Liver (tissue), 8 donors: ENCODE measurements at regions not wholly inside any gene's neighbourhood (a gene's known extent, or its start where the extent isn't known, plus 50 kb on each side); places are given as distances from the start of the nearest gene placed in this dataset.

ENCODE experiments used
- DNase-seq: peaks from one replicate; pipeline ENCODE4 v3.0.0-alpha.2; 2017; ENCODE audit warnings: low spot score
- H3K27ac ChIP-seq, 2 donors: one replicate each; pipeline ENCODE4 v1.7.0; 2013; ENCODE audit warnings: inconsistent platforms in 2 of 2, low read length in 2 of 2, control low read depth in 1 of 2, low read depth in 1 of 2, mild to moderate bottlenecking in 1 of 2
- H3K27me3 ChIP-seq, 4 donors: one replicate each; pipeline versions ENCODE4 v1.6.1 to v1.7.0; 2013; ENCODE audit warnings: low read length in 3 of 4, inconsistent platforms in 1 of 4, mild to moderate bottlenecking in 1 of 4, moderate library complexity in 1 of 4; ENCODE audit not compliant: control insufficient read depth in 4 of 4, insufficient read depth in 4 of 4
- H3K36me3 ChIP-seq, 4 donors: one replicate each; pipeline versions ENCODE4 v1.6.1 to v1.7.0; 2013; ENCODE audit warnings: low read length in 3 of 4, mild to moderate bottlenecking in 3 of 4, low read depth in 1 of 4, moderate library complexity in 1 of 4; ENCODE audit not compliant: control insufficient read depth in 4 of 4, insufficient read depth in 3 of 4
- H3K4me1 ChIP-seq, 4 donors: one replicate each; pipeline versions ENCODE4 v1.6.1 to v1.7.0; 2013; ENCODE audit warnings: low read length in 3 of 4, mild to moderate bottlenecking in 3 of 4, moderate library complexity in 1 of 4; ENCODE audit not compliant: control insufficient read depth in 4 of 4, insufficient read depth in 4 of 4
- H3K4me3 ChIP-seq, 3 donors: one replicate each; pipeline versions ENCODE4 v1.6.1 to v1.7.0; 2013; ENCODE audit warnings: low read length in 3 of 3, control low read depth in 1 of 3, low read depth in 1 of 3, mild to moderate bottlenecking in 1 of 3
- H3K9ac ChIP-seq, 2 donors: one replicate each; pipeline ENCODE4 v1.7.0; 2013; ENCODE audit warnings: low read length in 2 of 2, mild to moderate bottlenecking in 2 of 2, moderate library complexity in 2 of 2, control low read depth in 1 of 2, low read depth in 1 of 2
- H3K9me3 ChIP-seq, 4 donors: one replicate each; pipeline versions ENCODE4 v1.6.1 to v1.7.0; 2013; ENCODE audit warnings: low read length in 3 of 4; ENCODE audit not compliant: control insufficient read depth in 4 of 4
- FOXA1 ChIP-seq: IDR thresholded peaks from 2 replicates; pipeline ENCODE4 v1.6.1; 2016; ENCODE audit warnings: antibody characterized with exemption
- FOXA2 ChIP-seq: IDR thresholded peaks from 2 replicates; pipeline ENCODE4 v1.6.1; 2016; ENCODE audit warnings: antibody characterized with exemption
- GABPA ChIP-seq, 2 donors: IDR thresholded peaks in 1 of 2; conservative IDR thresholded peaks in 1 of 2; 2 replicates each; pipeline ENCODE4 v1.6.1; 2016; ENCODE audit warnings: antibody characterized with exemption in 2 of 2, mild to moderate bottlenecking in 1 of 2, moderate library complexity in 1 of 2
- HNF4G ChIP-seq: IDR thresholded peaks from 2 replicates; pipeline ENCODE4 v1.6.1; 2016; ENCODE audit warnings: antibody characterized with exemption
- JUND ChIP-seq, 2 donors: IDR thresholded peaks; 2 replicates each; pipeline ENCODE4 v1.6.1; 2016; ENCODE audit warnings: antibody characterized with exemption in 2 of 2
- NR2F2 ChIP-seq: IDR thresholded peaks from 2 replicates; pipeline ENCODE4 v1.6.1; 2016; ENCODE audit warnings: antibody characterized with exemption
- RXRA ChIP-seq, 2 donors: IDR thresholded peaks; 2 replicates each; pipeline ENCODE4 v1.6.1; 2017 to 2018; ENCODE audit warnings: antibody characterized with exemption in 2 of 2, mild to moderate bottlenecking in 1 of 2
- SP1 ChIP-seq: IDR thresholded peaks from 2 replicates; pipeline ENCODE4 v1.6.1; 2018; ENCODE audit warnings: antibody characterized with exemption, mild to moderate bottlenecking
- TAF1 ChIP-seq: conservative IDR thresholded peaks from 2 replicates; pipeline ENCODE4 v1.6.1; 2016; ENCODE audit warnings: antibody characterized with exemption, mild to moderate bottlenecking
- WGBS: extraction: QIAGEN DNeasy Blood & Tissue Kit; methylation state at CpG from one replicate; pipeline ENCODE4 v1.1.7; 2013; 5-methylcytosine and 5-hydroxymethylcytosine counted together
- TF ChIP-seq, protein P1 (sequence below): IDR thresholded peaks from 2 replicates; pipeline ENCODE4 v1.6.1; 2016; ENCODE audit warnings: antibody characterized with exemption
- TF ChIP-seq, protein P2 (sequence below): IDR thresholded peaks from 2 replicates; pipeline ENCODE4 v1.6.1; 2016; ENCODE audit warnings: antibody characterized with exemption
- TF ChIP-seq, protein P3 (sequence below): IDR thresholded peaks from 2 replicates; pipeline ENCODE4 v1.6.1; 2016; ENCODE audit warnings: antibody characterized with exemption
- TF ChIP-seq, protein P4 (sequence below): IDR thresholded peaks from 2 replicates; pipeline ENCODE4 v1.6.1; 2016; ENCODE audit warnings: antibody characterized with exemption, mild to moderate bottlenecking
- TF ChIP-seq, protein P5 (sequence below): fragments of 150-350 bp; IDR thresholded peaks from 2 replicates; pipeline ENCODE4 v1.5.1; 2017; ENCODE audit warnings: improper control_type of control experiment, low read depth, low read length; ENCODE audit not compliant: missing input control
- donor health status: healthy.
- donor health status: healthy.
- donor health status: healthy.
- donor health status: healthy.
- donor health status: healthy.

DNA sequence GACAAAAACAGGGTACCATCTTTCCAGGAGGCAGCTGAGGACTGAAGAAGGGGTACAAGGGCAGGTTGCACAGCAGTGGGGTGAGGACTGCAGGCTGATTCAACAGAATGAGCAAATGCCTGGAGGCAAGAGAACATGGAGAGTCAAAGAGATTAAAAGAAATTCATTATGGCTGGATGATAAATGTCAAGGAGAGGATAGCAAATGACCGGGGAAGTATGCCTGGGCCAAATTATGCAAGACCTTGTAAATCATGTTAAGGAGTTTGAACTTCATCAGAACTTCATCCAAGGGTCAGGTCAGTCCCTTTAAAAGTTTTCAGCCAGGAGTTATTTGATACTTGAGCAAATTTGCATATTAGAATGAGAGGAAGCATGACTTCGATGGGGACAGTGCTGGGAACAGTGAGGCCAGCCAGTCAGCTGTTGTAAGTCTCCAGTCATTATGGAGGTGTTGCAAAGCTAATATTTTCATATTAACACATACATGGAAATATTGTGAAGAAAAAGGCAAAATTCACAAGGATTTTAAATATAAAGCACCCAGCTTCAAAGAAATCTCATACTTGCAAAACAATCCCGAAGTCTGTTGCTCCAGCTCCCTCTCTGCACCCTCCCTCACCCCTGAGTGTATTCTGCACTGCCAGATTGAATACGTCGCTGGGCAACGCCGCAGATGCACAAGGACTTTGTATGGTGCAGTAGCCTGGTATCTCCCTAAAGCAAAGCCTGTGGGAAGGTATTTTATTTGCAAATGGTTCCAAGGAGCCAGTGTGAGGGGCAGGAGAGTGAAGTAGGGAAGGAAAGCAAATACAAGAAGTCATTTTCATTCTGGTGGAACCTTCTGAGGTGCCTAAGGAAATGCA is 509.8 kb upstream of the TLE4 start:
- WGBS, result 77% methylated on average over 7 of the region's 7 CpGs
- no peak for DNase-seq

More for the DNA sequence above, 509.8 kb upstream of the TLE4 start:
- no peaks in the 10 kb centered on the region for H3K9me3 ChIP-seq
- no peaks in the 10 kb centered on the region for H3K36me3 ChIP-seq
- H3K9ac ChIP-seq, result no peak overlapping the region
- H3K4me1 ChIP-seq, result no peaks in the 10 kb centered on the region
- no peak overlapping the region for H3K27ac ChIP-seq
- TF ChIP-seq, protein P1, sequence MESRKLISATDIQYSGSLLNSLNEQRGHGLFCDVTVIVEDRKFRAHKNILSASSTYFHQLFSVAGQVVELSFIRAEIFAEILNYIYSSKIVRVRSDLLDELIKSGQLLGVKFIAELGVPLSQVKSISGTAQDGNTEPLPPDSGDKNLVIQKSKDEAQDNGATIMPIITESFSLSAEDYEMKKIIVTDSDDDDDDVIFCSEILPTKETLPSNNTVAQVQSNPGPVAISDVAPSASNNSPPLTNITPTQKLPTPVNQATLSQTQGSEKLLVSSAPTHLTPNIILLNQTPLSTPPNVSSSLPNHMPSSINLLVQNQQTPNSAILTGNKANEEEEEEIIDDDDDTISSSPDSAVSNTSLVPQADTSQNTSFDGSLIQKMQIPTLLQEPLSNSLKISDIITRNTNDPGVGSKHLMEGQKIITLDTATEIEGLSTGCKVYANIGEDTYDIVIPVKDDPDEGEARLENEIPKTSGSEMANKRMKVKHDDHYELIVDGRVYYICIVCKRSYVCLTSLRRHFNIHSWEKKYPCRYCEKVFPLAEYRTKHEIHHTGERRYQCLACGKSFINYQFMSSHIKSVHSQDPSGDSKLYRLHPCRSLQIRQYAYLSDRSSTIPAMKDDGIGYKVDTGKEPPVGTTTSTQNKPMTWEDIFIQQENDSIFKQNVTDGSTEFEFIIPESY, result no peak
- TF ChIP-seq TAF1 (no peak), FOXA1 (no peak), FOXA2 (no peak), JUND (IDR thresholded peaks at IDR 0.05) (no peak), HNF4G (no peak), RXRA (IDR thresholded peaks at IDR 0.05) (no peak), GABPA (IDR thresholded peaks at IDR 0.05 in 1 of 2, conservative IDR thresholded peaks at IDR 0.05 in 1 of 2) (no peak), SP1 (no peak), NR2F2 (no peak)
- TF ChIP-seq, protein P2, sequence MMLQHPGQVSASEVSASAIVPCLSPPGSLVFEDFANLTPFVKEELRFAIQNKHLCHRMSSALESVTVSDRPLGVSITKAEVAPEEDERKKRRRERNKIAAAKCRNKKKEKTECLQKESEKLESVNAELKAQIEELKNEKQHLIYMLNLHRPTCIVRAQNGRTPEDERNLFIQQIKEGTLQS, result no peak
- TF ChIP-seq, protein P3, sequence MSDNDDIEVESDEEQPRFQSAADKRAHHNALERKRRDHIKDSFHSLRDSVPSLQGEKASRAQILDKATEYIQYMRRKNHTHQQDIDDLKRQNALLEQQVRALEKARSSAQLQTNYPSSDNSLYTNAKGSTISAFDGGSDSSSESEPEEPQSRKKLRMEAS, result no peak
- TF ChIP-seq, protein P4, sequence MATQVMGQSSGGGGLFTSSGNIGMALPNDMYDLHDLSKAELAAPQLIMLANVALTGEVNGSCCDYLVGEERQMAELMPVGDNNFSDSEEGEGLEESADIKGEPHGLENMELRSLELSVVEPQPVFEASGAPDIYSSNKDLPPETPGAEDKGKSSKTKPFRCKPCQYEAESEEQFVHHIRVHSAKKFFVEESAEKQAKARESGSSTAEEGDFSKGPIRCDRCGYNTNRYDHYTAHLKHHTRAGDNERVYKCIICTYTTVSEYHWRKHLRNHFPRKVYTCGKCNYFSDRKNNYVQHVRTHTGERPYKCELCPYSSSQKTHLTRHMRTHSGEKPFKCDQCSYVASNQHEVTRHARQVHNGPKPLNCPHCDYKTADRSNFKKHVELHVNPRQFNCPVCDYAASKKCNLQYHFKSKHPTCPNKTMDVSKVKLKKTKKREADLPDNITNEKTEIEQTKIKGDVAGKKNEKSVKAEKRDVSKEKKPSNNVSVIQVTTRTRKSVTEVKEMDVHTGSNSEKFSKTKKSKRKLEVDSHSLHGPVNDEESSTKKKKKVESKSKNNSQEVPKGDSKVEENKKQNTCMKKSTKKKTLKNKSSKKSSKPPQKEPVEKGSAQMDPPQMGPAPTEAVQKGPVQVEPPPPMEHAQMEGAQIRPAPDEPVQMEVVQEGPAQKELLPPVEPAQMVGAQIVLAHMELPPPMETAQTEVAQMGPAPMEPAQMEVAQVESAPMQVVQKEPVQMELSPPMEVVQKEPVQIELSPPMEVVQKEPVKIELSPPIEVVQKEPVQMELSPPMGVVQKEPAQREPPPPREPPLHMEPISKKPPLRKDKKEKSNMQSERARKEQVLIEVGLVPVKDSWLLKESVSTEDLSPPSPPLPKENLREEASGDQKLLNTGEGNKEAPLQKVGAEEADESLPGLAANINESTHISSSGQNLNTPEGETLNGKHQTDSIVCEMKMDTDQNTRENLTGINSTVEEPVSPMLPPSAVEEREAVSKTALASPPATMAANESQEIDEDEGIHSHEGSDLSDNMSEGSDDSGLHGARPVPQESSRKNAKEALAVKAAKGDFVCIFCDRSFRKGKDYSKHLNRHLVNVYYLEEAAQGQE, result no peak
- TF ChIP-seq, protein P5, sequence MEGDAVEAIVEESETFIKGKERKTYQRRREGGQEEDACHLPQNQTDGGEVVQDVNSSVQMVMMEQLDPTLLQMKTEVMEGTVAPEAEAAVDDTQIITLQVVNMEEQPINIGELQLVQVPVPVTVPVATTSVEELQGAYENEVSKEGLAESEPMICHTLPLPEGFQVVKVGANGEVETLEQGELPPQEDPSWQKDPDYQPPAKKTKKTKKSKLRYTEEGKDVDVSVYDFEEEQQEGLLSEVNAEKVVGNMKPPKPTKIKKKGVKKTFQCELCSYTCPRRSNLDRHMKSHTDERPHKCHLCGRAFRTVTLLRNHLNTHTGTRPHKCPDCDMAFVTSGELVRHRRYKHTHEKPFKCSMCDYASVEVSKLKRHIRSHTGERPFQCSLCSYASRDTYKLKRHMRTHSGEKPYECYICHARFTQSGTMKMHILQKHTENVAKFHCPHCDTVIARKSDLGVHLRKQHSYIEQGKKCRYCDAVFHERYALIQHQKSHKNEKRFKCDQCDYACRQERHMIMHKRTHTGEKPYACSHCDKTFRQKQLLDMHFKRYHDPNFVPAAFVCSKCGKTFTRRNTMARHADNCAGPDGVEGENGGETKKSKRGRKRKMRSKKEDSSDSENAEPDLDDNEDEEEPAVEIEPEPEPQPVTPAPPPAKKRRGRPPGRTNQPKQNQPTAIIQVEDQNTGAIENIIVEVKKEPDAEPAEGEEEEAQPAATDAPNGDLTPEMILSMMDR, result no peak
- no peak overlapping the region for H3K4me3 ChIP-seq
- H3K27me3 ChIP-seq, result no peaks in the 10 kb centered on the region
